H1 (cell line): ENCODE measurements at regions not wholly inside any gene's neighbourhood (a gene's known extent, or its start where the extent isn't known, plus 50 kb on each side); places are given as distances from the start of the nearest gene placed in this dataset.

Source experiments
- HDAC6 ChIP-seq: IDR thresholded peaks from one replicate; pipeline ENCODE4 v1.7.1; 2012; ENCODE audit warnings: low read depth, mild to moderate bottlenecking, inconsistent platforms, low read length, moderate library complexity
- KDM1A ChIP-seq: fragments of 200-600, 300-600 bp; sonication (generic); IDR thresholded peaks from 2 replicates; pipeline ENCODE4 v1.7.1; 2016; ENCODE audit warnings: mild to moderate bottlenecking, low read length, borderline replicate concordance
- MAX ChIP-seq: IDR thresholded peaks from 2 replicates; pipeline ENCODE4 v1.6.1; 2012; ENCODE audit warnings: inconsistent platforms
- PHF8 ChIP-seq: fragments of 200-600 bp; sonication (generic); conservative IDR thresholded peaks from 2 replicates; pipeline ENCODE4 v1.7.1; 2012; ENCODE audit warnings: low read depth, mild to moderate bottlenecking, inconsistent platforms, low read length, moderate library complexity
- POLR2A ChIP-seq, 2 experiments: IDR thresholded peaks; 1 replicate in 1 of 2; 2 replicates in 1 of 2; pipeline ENCODE4 v1.6.1; 2011; ENCODE audit warnings: low read depth in 2 of 2, low read length in 2 of 2, mild to moderate bottlenecking in 2 of 2; ENCODE audit errors: control extremely low read depth in 1 of 2
- POLR2AphosphoS5 ChIP-seq: IDR thresholded peaks from 2 replicates; pipeline ENCODE4 v1.6.1; 2011; ENCODE audit warnings: low read depth, low read length
- RFX5 ChIP-seq: IDR thresholded peaks from 2 replicates; pipeline ENCODE4 v1.6.1; 2011; ENCODE audit warnings: low read depth, low read length, improper control_type of control experiment, borderline replicate concordance
- SIX5 ChIP-seq: IDR thresholded peaks from 2 replicates; pipeline ENCODE4 v1.6.1; 2011; ENCODE audit warnings: mild to moderate bottlenecking, low read depth, low read length
- SP1 ChIP-seq: IDR thresholded peaks from 2 replicates; pipeline ENCODE4 v1.6.1; 2011; ENCODE audit warnings: low read depth, low read length
- SP2 ChIP-seq: IDR thresholded peaks from 2 replicates; pipeline ENCODE4 v1.6.1; 2012; ENCODE audit warnings: mild to moderate bottlenecking, low read length, inconsistent platforms
- TAF1 ChIP-seq: IDR thresholded peaks from 2 replicates; pipeline ENCODE4 v1.6.1; 2011; ENCODE audit warnings: mild to moderate bottlenecking, low read depth, low read length
- YY1 ChIP-seq: IDR thresholded peaks from 2 replicates; pipeline ENCODE4 v1.6.1; 2011; ENCODE audit warnings: low read depth, mild to moderate bottlenecking, low read length
- TF ChIP-seq, protein P1 (sequence below), 3 experiments: IDR thresholded peaks; 1 replicate in 2 of 3; 2 replicates in 1 of 3; pipeline versions ENCODE4 v1.5.1 to v1.6.1; 2011; ENCODE audit warnings: low read length in 3 of 3, mild to moderate bottlenecking in 3 of 3, inconsistent platforms in 2 of 3, low read depth in 1 of 3, moderate library complexity in 1 of 3; ENCODE audit not compliant: insufficient read depth in 1 of 3; ENCODE audit errors: control extremely low read depth in 1 of 3

DNA sequence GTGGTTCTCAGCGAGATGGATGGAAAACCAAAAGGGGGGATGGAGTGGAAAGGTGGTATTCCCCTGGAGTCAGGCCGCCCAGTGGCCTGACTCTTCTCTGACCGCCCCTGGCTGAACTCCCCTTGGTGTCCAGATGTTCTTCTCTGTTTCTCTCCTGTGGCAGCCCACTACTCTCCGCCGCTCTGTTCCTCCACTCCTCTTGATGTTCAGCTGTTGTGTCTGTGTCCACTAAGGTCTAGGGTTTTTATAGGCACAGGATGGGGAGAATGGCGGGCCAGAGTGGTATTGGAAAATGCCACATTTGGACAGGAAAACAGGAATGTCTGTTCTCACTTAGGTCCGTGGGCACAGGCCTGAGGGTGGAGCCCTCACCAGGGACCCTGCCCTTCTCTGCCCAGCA lies 954.3 kb upstream of the MBL2 start:
- TF ChIP-seq, protein P1, sequence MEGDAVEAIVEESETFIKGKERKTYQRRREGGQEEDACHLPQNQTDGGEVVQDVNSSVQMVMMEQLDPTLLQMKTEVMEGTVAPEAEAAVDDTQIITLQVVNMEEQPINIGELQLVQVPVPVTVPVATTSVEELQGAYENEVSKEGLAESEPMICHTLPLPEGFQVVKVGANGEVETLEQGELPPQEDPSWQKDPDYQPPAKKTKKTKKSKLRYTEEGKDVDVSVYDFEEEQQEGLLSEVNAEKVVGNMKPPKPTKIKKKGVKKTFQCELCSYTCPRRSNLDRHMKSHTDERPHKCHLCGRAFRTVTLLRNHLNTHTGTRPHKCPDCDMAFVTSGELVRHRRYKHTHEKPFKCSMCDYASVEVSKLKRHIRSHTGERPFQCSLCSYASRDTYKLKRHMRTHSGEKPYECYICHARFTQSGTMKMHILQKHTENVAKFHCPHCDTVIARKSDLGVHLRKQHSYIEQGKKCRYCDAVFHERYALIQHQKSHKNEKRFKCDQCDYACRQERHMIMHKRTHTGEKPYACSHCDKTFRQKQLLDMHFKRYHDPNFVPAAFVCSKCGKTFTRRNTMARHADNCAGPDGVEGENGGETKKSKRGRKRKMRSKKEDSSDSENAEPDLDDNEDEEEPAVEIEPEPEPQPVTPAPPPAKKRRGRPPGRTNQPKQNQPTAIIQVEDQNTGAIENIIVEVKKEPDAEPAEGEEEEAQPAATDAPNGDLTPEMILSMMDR (IDR thresholded peaks at IDR 0.05; ENCODE audit: control extremely low read depth in 1 of 3, insufficient read depth in 1 of 3, low read depth in 1 of 3, low read length in 3 of 3): no peak
- TF ChIP-seq RFX5 (no peak), YY1 (no peak), POLR2A (IDR thresholded peaks at IDR 0.05; ENCODE audit: control extremely low read depth in 1 of 2, low read depth in 2 of 2, low read length in 2 of 2) (no peak), POLR2AphosphoS5 (no peak), SP1 (no peak), HDAC6 (no peak), TAF1 (no peak), PHF8 (no peak), KDM1A (no peak), SP2 (no peak), MAX (no peak), SIX5 (no peak)
